Esophagus (tissue), 2 donors: ENCODE measurements at regions not wholly inside any gene's neighbourhood (a gene's known extent, or its start where the extent isn't known, plus 50 kb on each side); places are given as distances from the start of the nearest gene placed in this dataset.

Source experiments
- H3K27ac ChIP-seq, 2 donors: one replicate each; pipeline ENCODE4 v1.5.1; 2013; ENCODE audit warnings: low read depth in 2 of 2, mild to moderate bottlenecking in 2 of 2, inconsistent platforms in 1 of 2, low read length in 1 of 2, moderate library complexity in 1 of 2
- H3K27me3 ChIP-seq, 2 donors: one replicate each; pipeline ENCODE4 v1.6.1; 2013; ENCODE audit warnings: low read length in 2 of 2, control low read depth in 1 of 2, mild to moderate bottlenecking in 1 of 2; ENCODE audit not compliant: insufficient read depth in 2 of 2, control insufficient read depth in 1 of 2
- H3K36me3 ChIP-seq, 2 donors: one replicate each; pipeline ENCODE4 v1.6.1; 2013; ENCODE audit warnings: low read length in 1 of 2; ENCODE audit not compliant: control insufficient read depth in 2 of 2, insufficient read depth in 2 of 2
- H3K4me1 ChIP-seq, 2 donors: one replicate each; pipeline ENCODE4 v1.6.1; 2013; ENCODE audit warnings: low read length in 1 of 2; ENCODE audit not compliant: control insufficient read depth in 2 of 2, insufficient read depth in 2 of 2
- H3K4me3 ChIP-seq, 2 donors: one replicate each; pipeline ENCODE4 v1.5.1; 2013; ENCODE audit warnings: low read length in 2 of 2, mild to moderate bottlenecking in 2 of 2, low read depth in 1 of 2, moderate library complexity in 1 of 2
- H3K9me3 ChIP-seq, 2 donors: one replicate each; pipeline ENCODE4 v1.6.1; 2013; ENCODE audit warnings: mild to moderate bottlenecking in 2 of 2, low read depth in 1 of 2, low read length in 1 of 2, moderate library complexity in 1 of 2; ENCODE audit not compliant: control insufficient read depth in 2 of 2, insufficient read depth in 1 of 2
- WGBS, 2 donors: extraction: QIAGEN DNeasy Blood & Tissue Kit; methylation state at CpG; one replicate each; pipeline ENCODE4 v1.1.7; 2013; 5-methylcytosine and 5-hydroxymethylcytosine counted together
- donor health status: healthy with polysubstance abuse.
- donor health status: Bipolar disorder and iron deficiency.

GRCh38 chr6:54002116-54002515 is 109.1 kb upstream of the MLIP start:
- H3K4me1 ChIP-seq, result no peaks in the 10 kb centered on the region
- no peak overlapping the region for H3K4me3 ChIP-seq
- no peaks in the 10 kb centered on the region for H3K9me3 ChIP-seq
- no peak overlapping the region for H3K27ac ChIP-seq
- H3K27me3 ChIP-seq, result no peaks in the 10 kb centered on the region
- peaks cover 0 to 4% of the 10 kb centered on the region in 2 donors for H3K36me3 ChIP-seq
- 67 to 74% methylated on average over 1 of the region's 1 CpG for WGBS, 2 donors

- WGBS, 2 donors, result 39 to 48% methylated on average over 1 of the region's 1 CpG
- Histone ChIP-seq H3K27ac (no peak overlapping the region), H3K9me3 (no peaks in the 10 kb centered on the region), H3K36me3 (peaks cover 0 to 4% of the 10 kb centered on the region in 2 donors), H3K4me3 (no peak overlapping the region), H3K4me1 (no peaks in the 10 kb centered on the region), H3K27me3 (no peaks in the 10 kb centered on the region)
These were observed 107.9 kb upstream of the MLIP start for GRCh38 chr6:54003316-54003715.

DNA sequence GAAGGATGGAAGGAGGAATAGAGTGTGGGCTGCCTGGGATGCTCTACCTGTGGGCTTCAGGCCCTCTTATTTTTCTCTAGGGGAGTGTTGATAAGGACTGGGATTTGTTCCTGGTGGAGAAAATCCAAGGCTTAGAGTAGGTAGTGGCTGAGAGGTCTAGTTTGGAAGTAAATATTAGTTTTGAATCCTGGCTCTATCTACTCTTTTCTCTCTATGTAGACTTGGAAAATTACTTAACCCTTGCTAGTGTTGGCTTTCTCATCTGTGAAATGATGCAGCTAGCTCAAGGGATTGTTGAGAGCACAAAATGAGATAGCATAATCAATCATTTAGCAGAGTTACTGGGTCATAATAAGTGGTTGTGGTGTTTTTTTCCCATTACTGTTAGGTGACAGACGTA is 102.7 kb upstream of the MLIP start:
- Histone ChIP-seq H3K4me3 (no peak overlapping the region), H3K36me3 (no peaks in the 10 kb centered on the region), H3K4me1 (no peaks in the 10 kb centered on the region), H3K9me3 (no peaks in the 10 kb centered on the region), H3K27ac (no peak overlapping the region), H3K27me3 (no peaks in the 10 kb centered on the region)
- WGBS, 2 donors, result 87 to 93% methylated on average over 1 of the region's 1 CpG

DNA sequence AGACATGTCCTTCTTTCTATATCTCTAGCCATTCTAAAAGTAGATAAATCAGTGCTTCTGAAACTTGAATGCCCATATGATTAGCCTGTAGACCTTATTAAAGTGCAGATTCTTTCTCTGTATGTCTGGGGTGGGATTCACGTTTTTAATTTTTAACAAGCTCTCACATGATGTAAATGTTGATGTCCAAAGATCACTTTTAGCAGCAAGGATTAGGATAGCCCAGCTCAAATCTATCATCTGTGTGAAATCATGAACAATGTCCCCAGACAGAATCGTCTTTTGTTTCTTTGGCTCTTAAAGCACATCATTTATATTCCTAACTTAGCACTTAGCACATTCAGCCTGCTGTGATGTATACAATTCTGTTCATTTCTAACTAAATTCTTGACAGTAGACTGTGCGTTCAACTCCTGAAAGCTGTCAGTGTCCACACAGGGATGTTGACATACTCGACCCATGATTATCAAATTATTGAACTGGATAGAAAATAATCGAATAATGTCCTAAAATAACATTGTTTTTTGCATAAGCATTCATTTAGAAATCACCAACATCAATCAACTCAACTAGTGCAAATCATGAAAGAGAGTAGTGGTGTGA is 102.1 kb upstream of the MLIP start:
- Histone ChIP-seq H3K4me3 (no peak overlapping the region), H3K36me3 (no peaks in the 10 kb centered on the region), H3K27ac (no peak overlapping the region), H3K4me1 (no peaks in the 10 kb centered on the region), H3K9me3 (no peaks in the 10 kb centered on the region), H3K27me3 (no peaks in the 10 kb centered on the region)
- WGBS, 2 donors, result 67 to 72% methylated on average over 5 of the region's 5 CpGs

GRCh38 chr6:54010340-54011276 is 100.6 kb upstream of the MLIP start:
- H3K27ac ChIP-seq, result no peak overlapping the region
- H3K9me3 ChIP-seq, result no peaks in the 10 kb centered on the region
- 54 to 56% methylated on average over 7 of the region's 7 CpGs for WGBS, 2 donors
- H3K27me3 ChIP-seq, result no peaks in the 10 kb centered on the region
- H3K36me3 ChIP-seq, result no peaks in the 10 kb centered on the region
- no peak overlapping the region for H3K4me3 ChIP-seq
- H3K4me1 ChIP-seq, result no peaks in the 10 kb centered on the region

DNA sequence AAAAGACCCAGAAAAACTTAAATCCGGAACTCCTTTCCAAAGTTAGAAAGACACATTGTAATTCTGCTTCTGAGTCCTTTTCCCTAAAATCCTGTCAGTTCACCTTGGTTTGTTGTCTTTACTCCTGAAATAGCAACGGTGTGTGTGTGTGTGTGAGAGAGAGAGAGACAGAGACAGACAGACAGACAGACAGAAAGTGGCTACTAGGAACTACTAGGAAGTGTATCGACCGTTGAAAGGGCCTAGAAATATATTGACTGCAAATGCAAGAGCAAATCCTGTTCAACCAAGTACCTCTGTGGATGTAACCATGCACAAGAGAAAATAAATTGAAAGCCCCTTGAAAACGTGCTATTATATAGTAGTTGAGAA is 100.0 kb upstream of the MLIP start:
- Histone ChIP-seq H3K4me3 (no peak overlapping the region), H3K4me1 (no peaks in the 10 kb centered on the region), H3K27me3 (no peaks in the 10 kb centered on the region), H3K27ac (no peak overlapping the region), H3K9me3 (no peaks in the 10 kb centered on the region), H3K36me3 (no peaks in the 10 kb centered on the region)
- 38 to 52% methylated on average over 5 of the region's 5 CpGs for WGBS, 2 donors

- no peaks in the 10 kb centered on the region for H3K36me3 ChIP-seq
These were observed 97.3 kb upstream of the MLIP start for GRCh38 chr6:54013966-54014365.

DNA sequence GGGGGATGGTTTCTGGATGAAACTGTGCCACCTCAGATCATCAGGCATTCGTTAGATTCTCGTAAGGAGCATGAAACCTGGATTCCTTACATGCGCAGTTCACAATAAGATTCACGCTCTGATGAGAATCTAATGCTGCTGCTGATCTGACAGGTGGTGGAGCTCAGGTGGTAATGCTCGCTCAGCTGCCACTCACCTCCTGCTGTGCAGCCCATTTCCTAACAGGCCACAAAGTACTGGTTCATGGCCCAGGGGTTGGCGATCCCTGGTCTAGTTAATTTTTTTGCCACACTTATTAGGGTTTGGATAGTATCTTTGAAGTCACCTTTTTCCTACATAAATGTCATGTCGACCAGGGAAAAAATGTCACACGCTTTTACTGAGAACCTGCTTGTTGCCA is 96.8 kb upstream of the MLIP start:
- WGBS, 2 donors, result 94% methylated on average over 8 of the region's 8 CpGs
- Histone ChIP-seq H3K27me3 (no peaks in the 10 kb centered on the region), H3K36me3 (no peaks in the 10 kb centered on the region), H3K4me3 (no peak overlapping the region), H3K4me1 (no peaks in the 10 kb centered on the region), H3K27ac (no peak overlapping the region), H3K9me3 (no peaks in the 10 kb centered on the region)

More at GRCh38 chr6:54013966-54014365, 97.3 kb upstream of the MLIP start:
- H3K4me3 ChIP-seq, result no peak overlapping the region
- no peak overlapping the region for H3K27ac ChIP-seq
- no peaks in the 10 kb centered on the region for H3K27me3 ChIP-seq
- H3K4me1 ChIP-seq, result no peaks in the 10 kb centered on the region
- no peaks in the 10 kb centered on the region for H3K9me3 ChIP-seq

GRCh38 chr6:54017877-54018276 is 93.4 kb upstream of the MLIP start:
- 59 to 62% methylated on average over 2 of the region's 2 CpGs for whole genome bisulfite sequencing, 2 donors
- Histone ChIP-seq H3K36me3 (no peaks in the 10 kb centered on the region), H3K4me1 (no peaks in the 10 kb centered on the region), H3K4me3 (no peak overlapping the region), H3K9me3 (no peaks in the 10 kb centered on the region), H3K27ac (no peak overlapping the region), H3K27me3 (no peaks in the 10 kb centered on the region)

DNA sequence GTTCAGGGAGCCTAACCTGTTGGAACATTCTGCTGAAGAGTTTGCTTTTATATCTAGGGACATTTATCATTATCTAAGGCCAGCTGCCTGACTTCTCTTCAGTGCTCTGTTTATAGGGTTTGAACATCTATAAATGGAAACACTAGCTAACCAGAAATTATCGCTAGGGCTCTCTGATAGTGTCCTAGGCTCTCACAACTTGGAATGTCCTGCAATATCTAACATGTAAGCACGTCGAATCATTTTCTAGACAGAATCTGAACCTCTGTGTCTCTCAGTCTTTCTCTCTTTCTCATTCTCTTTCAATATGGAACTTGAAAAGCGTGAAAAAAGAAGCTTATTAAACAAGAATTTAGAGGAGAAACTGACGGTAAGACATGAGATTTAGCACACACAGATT is 92.5 kb upstream of the MLIP start:
- no peaks in the 10 kb centered on the region for H3K9me3 ChIP-seq
- H3K4me1 ChIP-seq, result no peaks in the 10 kb centered on the region
- 72 to 85% methylated on average over 5 of the region's 5 CpGs for WGBS, 2 donors
- H3K4me3 ChIP-seq, result no peak overlapping the region
- H3K36me3 ChIP-seq, result no peaks in the 10 kb centered on the region
- no peaks in the 10 kb centered on the region for H3K27me3 ChIP-seq
- H3K27ac ChIP-seq, result no peak overlapping the region
